Heart left ventricle (tissue), 16 donors: ENCODE measurements at regions not wholly inside any gene's neighbourhood (a gene's known extent, or its start where the extent isn't known, plus 50 kb on each side); places are given as distances from the start of the nearest gene placed in this dataset.
A peak's percentile ranks its signal among the peaks of the same experiment; 100 is the strongest.

Experiments
- ATAC-seq, 4 donors: fragments of 200-7000 bp; cut with Tn5 transposase; one replicate each; pipeline ENCODE4 v1.9.1; 2020 to 2022; ENCODE audit warnings: moderate library complexity in 4 of 4, mild to moderate bottlenecking in 3 of 4, moderate number of reproducible peaks in 1 of 4
- DNase-seq, 5 donors: peaks; one replicate each; pipeline ENCODE4 v3.0.0-alpha.2; 2020
- H3K27ac ChIP-seq, 12 donors: fragments of 200-600 bp; sonication (generic) in 4 of 12; one replicate each; pipeline versions ENCODE4 v1.5.0 to v1.8.0; 2016 to 2022; ENCODE audit warnings: mild to moderate bottlenecking in 2 of 12
- H3K27me3 ChIP-seq, 9 donors: fragments of 200-600 bp; sonication (generic) in 2 of 9; one replicate each; pipeline versions ENCODE4 v1.5.1 to v1.8.0; 2016 to 2022; ENCODE audit warnings: mild to moderate bottlenecking in 3 of 9
- H3K36me3 ChIP-seq, 9 donors: fragments of 200-600 bp; sonication (generic) in 2 of 9; one replicate each; pipeline versions ENCODE4 v1.5.0 to v1.8.0; 2018 to 2022; ENCODE audit warnings: mild to moderate bottlenecking in 2 of 9
- H3K4me1 ChIP-seq, 12 donors: fragments of 200-600 bp; sonication (generic) in 4 of 12; one replicate each; pipeline versions ENCODE4 v1.5.0 to v1.8.0; 2016 to 2022; ENCODE audit warnings: mild to moderate bottlenecking in 3 of 12
- H3K4me3 ChIP-seq, 12 donors: fragments of 200-600 bp; sonication (generic) in 4 of 12; one replicate each; pipeline versions ENCODE4 v1.5.0 to v1.8.0; 2017 to 2022; ENCODE audit warnings: mild to moderate bottlenecking in 9 of 12, moderate library complexity in 4 of 12
- H3K9me3 ChIP-seq, 12 donors: fragments of 200-600 bp; sonication (generic) in 4 of 12; one replicate each; pipeline versions ENCODE4 v1.5.0 to v1.8.0; 2016 to 2022; ENCODE audit warnings: mild to moderate bottlenecking in 1 of 12
- CTCF ChIP-seq, 12 donors: fragments of 200-600 bp; sonication (generic) in 4 of 12; IDR thresholded peaks; one replicate each; pipeline versions ENCODE4 v1.5.0 to v1.8.0; 2018 to 2022; ENCODE audit warnings: antibody characterized with exemption in 12 of 12, mild to moderate bottlenecking in 5 of 12
- POLR2A ChIP-seq, 2 donors: fragments of 450-650 bp; IDR thresholded peaks; one replicate each; pipeline ENCODE4 v1.6.1; 2017; ENCODE audit warnings: antibody characterized with exemption in 2 of 2, mild to moderate bottlenecking in 2 of 2, moderate library complexity in 2 of 2
- WGBS, 4 donors: extraction: QIAGEN DNeasy Blood & Tissue Kit in 2 of 4; methylation state at CpG; one replicate each; pipeline versions ENCODE4 v1.1.5 to v1.1.7; 2013 to 2018; 5-methylcytosine and 5-hydroxymethylcytosine counted together
- intact Hi-C, 10 donors: fragments of 100-400 bp; cut with DNase I; formaldehyde crosslinking; loops; one replicate each; pipeline versions ENCODE4 v1.11.1 to v1.14.2; 2022
- donor health status: ischemic (EF 13 %, LVEDD 7.1; RV severe dilation, severe dysfunction).
- donor health status: healthy with polysubstance abuse.
- donor health status: DM: no; HTN: yes; CAD: no.
- donor health status: DM: no; HTN: no; CAD: no.
- donor health status: ischemic (EF 25% LVEDD 6.9; RV normal size, moderate dysfunction).
- donor health status: ischemic (EF 25% LVEDD 5.7; RV mildly dilated, moderate dysfunction).
- donor health status: healthy.
- donor health status: DM: yes; HTN: yes; CAD: no.
- donor health status: ischemic (EF 35%, LVEDD 5.7; RV mildly dilated, moderate dysfunction).
- donor health status: nonischemic (EF 11% LVEDD 7.7; RV severe dilation, severe dysfunction).
- donor health status: DM: yes; HTN: yes; CAD: no.
- donor health status: PGD.
- donor health status: ischemic (EF 29% LVEDD 5.4; RV normal size, mild dysfunction).
- donor health status: nonischemic (EF 23%, LVEDD 6.1; RV moderate dilation, normal function).

- ATAC-seq (no peak), DNase-seq (no peak)
- H3K27me3 ChIP-seq, result peaks cover 0 to 6% (median 0%) of the 10 kb centered on the region in 9 donors
- H3K4me3 ChIP-seq, result no peak overlapping the region
- intact Hi-C loops, result no loop called here
- TF ChIP-seq CTCF (IDR thresholded peaks at IDR 0.05) (no peak), POLR2A (IDR thresholded peaks at IDR 0.05) (no peak)
- H3K27ac ChIP-seq, result no peak overlapping the region
- no peaks in the 10 kb centered on the region for H3K9me3 ChIP-seq
- WGBS, 4 donors, result 41 to 63% (median 48%) methylated on average over 4 of the region's 4 CpGs
- no peaks in the 10 kb centered on the region for H3K4me1 ChIP-seq
- no peaks in the 10 kb centered on the region for H3K36me3 ChIP-seq
Observed at GRCh38 chr9:120040896-120041295, 539.1 kb downstream of the CDK5RAP2 start.

GRCh38 chr9:120038342-120038741, 541.6 kb downstream of the CDK5RAP2 start:
- Histone ChIP-seq H3K9me3 (no peaks in the 10 kb centered on the region), H3K4me1 (no peaks in the 10 kb centered on the region), H3K27ac (no peak overlapping the region), H3K4me3 (no peak overlapping the region), H3K36me3 (no peaks in the 10 kb centered on the region), H3K27me3 (peaks cover 0 to 6% (median 0%) of the 10 kb centered on the region in 9 donors)
- no peak for DNase-seq
- no peak for ATAC-seq
- TF ChIP-seq POLR2A (IDR thresholded peaks at IDR 0.05) (no peak), CTCF (IDR thresholded peaks at IDR 0.05) (no peak)
- 61 to 71% (median 65%) methylated on average over 4 of the region's 4 CpGs for WGBS, 4 donors
- intact Hi-C loops, result no loop called here

GRCh38 chr9:120032639-120033038, 547.3 kb downstream of the CDK5RAP2 start:
- intact Hi-C loops, result no loop called here
- 90 to 93% (median 91%) methylated on average over 9 of the region's 9 CpGs for WGBS, 4 donors
- H3K9me3 ChIP-seq, result no peaks in the 10 kb centered on the region
- no peaks in the 10 kb centered on the region for H3K27me3 ChIP-seq
- no peaks in the 10 kb centered on the region for H3K4me1 ChIP-seq
- H3K27ac ChIP-seq, result no peak overlapping the region
- no peaks in the 10 kb centered on the region for H3K36me3 ChIP-seq
- TF ChIP-seq POLR2A (IDR thresholded peaks at IDR 0.05) (no peak), CTCF (IDR thresholded peaks at IDR 0.05) (peak in 1 of 12 donors; percentile 11)
- ATAC-seq, result no peak
- DNase-seq, result no peak
- H3K4me3 ChIP-seq, result no peak overlapping the region

GRCh38 chr9:120030847-120031246, 549.1 kb downstream of the CDK5RAP2 start:
- Histone ChIP-seq H3K4me3 (no peak overlapping the region), H3K4me1 (no peaks in the 10 kb centered on the region), H3K36me3 (no peaks in the 10 kb centered on the region), H3K27me3 (no peaks in the 10 kb centered on the region), H3K9me3 (no peaks in the 10 kb centered on the region), H3K27ac (no peak overlapping the region)
- no peak for DNase-seq
- intact Hi-C loops, result no loop called here
- TF ChIP-seq CTCF (IDR thresholded peaks at IDR 0.05) (no peak), POLR2A (IDR thresholded peaks at IDR 0.05) (no peak)
- ATAC-seq, result no peak
- 11 to 27% (median 14%) methylated on average over 5 of the region's 5 CpGs for WGBS, 4 donors
